Motor neuron (in vitro differentiated cells): ENCODE measurements at regions not wholly inside any gene's neighbourhood (a gene's known extent, or its start where the extent isn't known, plus 50 kb on each side); places are given as distances from the start of the nearest gene placed in this dataset.
A peak's percentile ranks its signal among the peaks of the same experiment; 100 is the strongest.

Source experiments
- ATAC-seq, 8 experiments: fragments of 200-7000 bp; cut with Tn5 transposase; replicated peaks in 6 of 8; 2 replicates each; pipeline ENCODE4 v1.8.0; 2021; ENCODE audit warnings: mild to moderate bottlenecking in 8 of 8, moderate library complexity in 8 of 8
- H3K27ac ChIP-seq, 2 donors: fragments of 250-450 bp; sonication (Bioruptor Pico); 2 replicates each; pipeline ENCODE4 v1.9.0; 2021; ENCODE audit warnings: antibody characterized with exemption in 2 of 2, mild to moderate bottlenecking in 2 of 2, moderate library complexity in 1 of 2
- H3K4me1 ChIP-seq, 2 donors: fragments of 250-450 bp; sonication (Bioruptor Pico); replicated peaks in 1 of 2; 2 replicates each; pipeline ENCODE4 v1.6.1; 2021; ENCODE audit warnings: antibody characterized with exemption in 2 of 2, mild to moderate bottlenecking in 2 of 2, moderate library complexity in 1 of 2
- H3K4me3 ChIP-seq, 5 donors: fragments of 250-450 bp; sonication (Bioruptor Pico); 2 replicates each; pipeline ENCODE4 v1.9.0; 2021; ENCODE audit warnings: antibody characterized with exemption in 5 of 5, mild to moderate bottlenecking in 5 of 5, moderate library complexity in 4 of 5
- WGBS, 10 experiments: fragments of 450-650 bp; shearing (Covaris generic); methylation state at CpG; one replicate each; pipeline ENCODE4 v1.0.0; 2022; 5-methylcytosine and 5-hydroxymethylcytosine counted together
- in situ Hi-C, 9 experiments: fragments of 400-800 bp; cut with MboI; loops; one replicate each; pipeline ENCODE4 v1.15.0; 2021; ENCODE audit warnings: low sequenced_read_pairs in 9 of 9, low pct_unique_long_range_greater_than_20kb in 2 of 9; ENCODE audit not compliant: unreplicated experiment in 9 of 9

GRCh38 chr4:11342401-11342800 is 86.3 kb downstream of the HS3ST1 start:
- Histone ChIP-seq H3K27ac (no peak overlapping the region), H3K4me3 (no peak overlapping the region), H3K4me1 (peaks cover 21 to 34% of the 10 kb centered on the region in 2 donors)
- no peak for ATAC-seq
- 0 to 95% (median 73%) methylated on average over 1 to 6 of the region's 6 CpGs for WGBS, 10 experiments
- in situ Hi-C loops: no loop called here

- in situ Hi-C loops: no loop called here
- no peak for ATAC-seq
- no peak overlapping the region for H3K27ac ChIP-seq
- 2 to 100% (median 66%) methylated on average over 1 to 6 of the region's 6 CpGs; no CpG with 5 or more reads in 2 of the 10 experiments for WGBS, 10 experiments
- H3K4me3 ChIP-seq: no peak overlapping the region
- peaks cover 21 to 34% of the 10 kb centered on the region in 2 donors for H3K4me1 ChIP-seq
These were observed 87.2 kb downstream of the HS3ST1 start for GRCh38 chr4:11341337-11342043.

- WGBS, 10 experiments: 12 to 100% (median 87%) methylated on average over 1 to 5 of the region's 5 CpGs
These were observed 89.5 kb downstream of the HS3ST1 start for GRCh38 chr4:11338956-11339782.

GRCh38 chr4:11337287-11337686 is 91.4 kb downstream of the HS3ST1 start:
- WGBS, 10 experiments: 0 to 100% (median 75%) methylated on average over 1 of the region's 1 CpG; no CpG with 5 or more reads in 4 of the 10 experiments
- H3K4me3 ChIP-seq: no peak overlapping the region
- in situ Hi-C loops: no loop called here
- no peak for ATAC-seq
- H3K27ac ChIP-seq: no peak overlapping the region
- peaks cover 8 to 21% of the 10 kb centered on the region in 2 donors for H3K4me1 ChIP-seq

More at GRCh38 chr4:11338956-11339782, 89.5 kb downstream of the HS3ST1 start:
- H3K4me3 ChIP-seq: no peak overlapping the region
- no peak for ATAC-seq
- in situ Hi-C loops: no loop called here
- peaks cover 21 to 34% of the 10 kb centered on the region in 2 donors for H3K4me1 ChIP-seq
- no peak overlapping the region for H3K27ac ChIP-seq

GRCh38 chr4:11336435-11336834 is 92.3 kb downstream of the HS3ST1 start:
- no peak overlapping the region for H3K27ac ChIP-seq
- no peak for ATAC-seq
- 0 to 100% (median 87%) methylated on average over 1 to 4 of the region's 4 CpGs; no CpG with 5 or more reads in 2 of the 10 experiments for WGBS, 10 experiments
- peaks cover 8 to 12% of the 10 kb centered on the region in 2 donors for H3K4me1 ChIP-seq
- no peak overlapping the region for H3K4me3 ChIP-seq
- in situ Hi-C loops: no loop called here

GRCh38 chr4:11334887-11335286 is 93.8 kb downstream of the HS3ST1 start:
- H3K4me3 ChIP-seq: no peak overlapping the region
- H3K27ac ChIP-seq: no peak overlapping the region
- ATAC-seq: peak in 3 of 8 experiments; percentile 15 to 92 (median 59)
- WGBS, 10 experiments: 0 to 100% (median 20%) methylated on average over 1 to 3 of the region's 4 CpGs; no CpG with 5 or more reads in 3 of the 10 experiments
- in situ Hi-C loops: no loop called here
- H3K4me1 ChIP-seq: no peaks in the 10 kb centered on the region

- H3K4me3 ChIP-seq: no peak overlapping the region
- in situ Hi-C loops: no loop called here
- H3K4me1 ChIP-seq: no peaks in the 10 kb centered on the region
- ATAC-seq: no peak
- WGBS, 10 experiments: 0 to 100% (median 75%) methylated on average over 1 to 2 of the region's 2 CpGs; no CpG with 5 or more reads in 5 of the 10 experiments
- H3K27ac ChIP-seq: no peak overlapping the region
These were observed 100.3 kb downstream of the HS3ST1 start for GRCh38 chr4:11328401-11328800.

- in situ Hi-C loops: no loop called here
- Histone ChIP-seq H3K27ac (no peak overlapping the region), H3K4me1 (no peaks in the 10 kb centered on the region), H3K4me3 (no peak overlapping the region)
- ATAC-seq: no peak
- WGBS, 10 experiments: 0 to 100% (median 68%) methylated on average over 1 to 2 of the region's 2 CpGs; no CpG with 5 or more reads in 2 of the 10 experiments
These were observed 102.7 kb downstream of the HS3ST1 start for GRCh38 chr4:11326021-11326420.

GRCh38 chr4:11323771-11324170 is 104.9 kb downstream of the HS3ST1 start:
- Histone ChIP-seq H3K4me3 (no peak overlapping the region), H3K4me1 (no peaks in the 10 kb centered on the region), H3K27ac (no peak overlapping the region)
- in situ Hi-C loops: no loop called here
- no peak for ATAC-seq

- no peak overlapping the region for H3K27ac ChIP-seq
- H3K4me1 ChIP-seq: no peaks in the 10 kb centered on the region
- WGBS, 10 experiments: 0 to 100% (median 72%) methylated on average over 2 to 6 of the region's 6 CpGs
- no peak overlapping the region for H3K4me3 ChIP-seq
- in situ Hi-C loops: no loop called here
- no peak for ATAC-seq
These were observed 115.3 kb downstream of the HS3ST1 start for GRCh38 chr4:11313157-11313943.

- in situ Hi-C loops: no loop called here
- H3K4me3 ChIP-seq: no peak overlapping the region
- H3K27ac ChIP-seq: no peak overlapping the region
- ATAC-seq: no peak
- no peaks in the 10 kb centered on the region for H3K4me1 ChIP-seq
These were observed 116.3 kb downstream of the HS3ST1 start for GRCh38 chr4:11312389-11312788.

- in situ Hi-C loops: no loop called here
- no peak for ATAC-seq
These were observed 127.5 kb downstream of the HS3ST1 start for GRCh38 chr4:11301075-11301660.

GRCh38 chr4:11299836-11300235 is 128.9 kb downstream of the HS3ST1 start:
- in situ Hi-C loops: no loop called here
- no peak overlapping the region for H3K27ac ChIP-seq
- no peaks in the 10 kb centered on the region for H3K4me1 ChIP-seq
- 7 to 95% (median 83%) methylated on average over 1 to 5 of the region's 5 CpGs; no CpG with 5 or more reads in 1 of the 10 experiments for WGBS, 10 experiments
- no peak for ATAC-seq
- no peak overlapping the region for H3K4me3 ChIP-seq

More at GRCh38 chr4:11301075-11301660, 127.5 kb downstream of the HS3ST1 start:
- Histone ChIP-seq H3K27ac (no peak overlapping the region), H3K4me3 (no peak overlapping the region), H3K4me1 (no peaks in the 10 kb centered on the region)
- 0 to 100% (median 57%) methylated on average over 1 to 4 of the region's 4 CpGs; no CpG with 5 or more reads in 1 of the 10 experiments for WGBS, 10 experiments
